Right kidney (tissue), 1 donor: ENCODE measurements at regions not wholly inside any gene's neighbourhood (a gene's known extent, or its start where the extent isn't known, plus 50 kb on each side); places are given as distances from the start of the nearest gene placed in this dataset.

Experiments used
- DNase-seq: peaks from one replicate; pipeline ENCODE4 v3.0.0-alpha.2; 2016

DNA sequence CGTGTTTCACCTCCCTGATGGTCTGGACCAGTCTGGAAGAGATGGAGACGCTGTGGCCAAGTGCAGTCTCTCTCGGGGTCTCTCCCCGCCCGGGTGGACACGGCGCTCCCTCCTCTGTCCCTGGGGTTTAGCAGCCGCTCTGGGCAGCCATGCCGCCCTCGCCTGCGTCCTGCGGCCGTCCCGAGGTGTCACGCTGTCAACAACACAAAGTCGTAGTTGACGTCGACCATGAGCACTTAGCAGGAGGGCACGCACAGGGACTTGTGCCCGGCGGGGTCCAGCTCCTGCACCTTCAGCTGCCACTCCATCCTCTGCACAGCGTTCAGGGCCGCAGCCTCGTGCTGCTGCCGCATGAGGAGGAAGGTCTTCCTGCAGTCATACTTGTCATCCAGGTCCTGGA lies 368.9 kb downstream of the CDH9 start:
- DNase-seq: no peak

DNA sequence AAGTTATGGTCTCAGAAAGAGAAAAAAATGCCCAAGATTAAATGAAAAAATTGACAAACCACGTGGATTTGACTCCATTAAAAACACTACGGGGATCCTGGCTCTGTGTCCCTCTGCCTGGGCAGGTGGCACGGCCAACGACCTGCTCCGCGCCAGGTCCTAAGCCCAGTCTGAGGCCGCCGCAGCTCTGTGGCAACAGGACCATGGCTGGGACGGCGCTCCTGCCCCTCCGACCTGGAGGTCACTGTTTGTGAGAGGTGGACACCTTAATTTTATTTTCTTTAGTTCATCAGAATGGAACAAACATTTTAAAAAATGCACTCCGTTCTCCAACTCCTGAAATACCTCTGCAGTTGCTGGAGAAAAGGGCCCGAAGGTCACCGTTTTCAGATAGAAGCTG lies 369.4 kb downstream of the CDH9 start:
- no peak for DNase-seq

DNA sequence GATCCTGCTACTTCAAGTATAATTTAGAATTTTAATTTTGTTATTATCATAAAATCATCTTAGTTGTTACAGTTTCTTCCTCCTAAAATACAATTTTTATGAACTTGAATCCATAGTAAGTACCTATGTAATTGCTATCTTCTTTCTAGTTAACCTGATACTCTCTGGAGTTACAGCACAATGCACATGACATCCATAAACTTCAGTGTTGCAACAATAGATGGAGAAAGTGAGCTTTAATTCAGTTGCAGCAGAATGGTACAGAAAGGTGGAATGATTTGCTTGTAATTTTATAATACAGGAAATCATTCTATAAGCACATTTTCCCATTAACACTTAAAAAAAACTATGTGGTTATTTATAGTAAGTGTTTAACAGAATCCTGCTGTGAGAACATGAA lies 372.0 kb downstream of the CDH9 start:
- no peak for DNase-seq

DNA sequence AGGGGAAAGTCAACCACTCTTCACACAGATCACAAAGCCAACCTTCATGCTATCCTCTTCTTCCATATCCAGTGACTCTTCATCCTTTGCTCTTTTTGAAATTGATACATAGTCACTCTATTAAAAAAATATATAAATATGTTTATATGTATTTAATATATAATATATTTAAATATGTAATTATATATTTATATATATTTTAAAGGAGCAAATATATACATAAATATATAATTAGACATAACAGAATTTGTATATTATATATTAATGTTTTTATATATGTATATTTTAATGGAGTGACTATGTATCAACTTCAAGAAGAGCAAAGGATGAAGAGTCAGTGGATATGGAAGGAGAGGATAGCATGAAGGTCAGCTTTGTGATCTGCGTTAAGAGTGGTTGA lies 374.9 kb downstream of the CDH9 start:
- DNase-seq: no peak

DNA sequence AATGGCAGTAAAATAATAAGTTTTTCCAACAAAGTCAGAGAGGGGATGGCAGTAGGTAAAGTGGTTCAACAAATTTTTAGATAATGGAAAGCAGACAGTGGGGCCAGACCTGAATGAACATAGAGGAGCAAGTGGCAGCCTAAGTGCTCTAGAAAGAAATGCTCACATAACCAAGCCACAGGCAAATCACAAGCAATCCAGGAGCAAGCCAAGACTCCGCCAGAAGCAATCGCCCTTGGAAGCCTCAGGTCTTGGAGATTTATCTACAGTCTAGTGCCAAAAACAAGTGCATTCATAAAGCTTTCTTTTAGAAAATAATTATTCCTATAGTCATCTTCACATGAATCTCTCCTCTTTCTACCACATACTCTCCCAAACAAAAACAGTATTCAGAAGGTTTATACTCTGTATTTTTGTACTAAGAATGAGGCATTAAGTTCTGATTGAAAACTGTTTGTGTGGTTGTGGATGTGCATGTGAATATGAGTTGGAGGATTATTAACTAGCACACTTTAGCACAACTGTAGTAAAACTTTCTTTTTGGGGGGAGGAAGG lies 375.5 kb downstream of the CDH9 start:
- no peak for DNase-seq

DNA sequence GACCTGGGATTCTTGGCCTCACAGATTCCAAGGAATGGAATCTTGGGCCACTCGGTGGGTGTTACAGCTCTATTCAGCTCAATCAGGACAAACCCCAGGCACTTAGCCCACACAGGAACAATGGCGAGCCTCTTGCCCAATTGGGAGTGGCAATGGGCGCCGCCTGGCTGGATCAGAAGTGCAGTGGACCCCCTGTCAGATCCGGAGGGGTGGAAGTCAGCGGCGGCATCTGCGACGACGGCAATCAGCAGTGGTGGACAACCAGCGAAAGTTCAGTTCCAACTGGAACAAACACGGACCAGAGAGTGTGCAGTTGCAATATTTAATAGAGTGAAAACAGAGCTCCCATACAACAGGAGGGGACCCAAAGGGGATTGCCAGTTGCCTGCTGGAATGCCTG lies 378.3 kb downstream of the CDH9 start:
- DNase-seq: no peak

DNA sequence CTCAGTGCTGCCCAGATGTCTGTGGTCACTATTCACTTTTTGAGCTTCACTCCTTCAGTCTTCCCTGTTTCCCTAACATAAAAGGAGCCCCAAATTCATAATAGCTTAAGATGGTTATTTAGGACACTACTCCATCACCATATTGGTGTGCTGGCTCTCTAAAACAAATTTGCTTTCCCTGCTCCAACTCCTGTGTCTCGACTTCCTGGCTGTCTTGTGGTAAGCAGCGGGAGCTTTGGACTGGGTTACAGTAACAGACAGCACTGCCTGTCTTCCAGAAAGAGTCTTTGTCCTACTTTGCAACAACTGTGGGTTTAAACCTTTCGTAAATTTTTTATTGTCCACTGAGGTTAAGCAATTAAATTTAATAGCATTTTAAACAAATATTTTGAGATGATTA lies 389.4 kb downstream of the CDH9 start:
- DNase-seq: no peak

DNA sequence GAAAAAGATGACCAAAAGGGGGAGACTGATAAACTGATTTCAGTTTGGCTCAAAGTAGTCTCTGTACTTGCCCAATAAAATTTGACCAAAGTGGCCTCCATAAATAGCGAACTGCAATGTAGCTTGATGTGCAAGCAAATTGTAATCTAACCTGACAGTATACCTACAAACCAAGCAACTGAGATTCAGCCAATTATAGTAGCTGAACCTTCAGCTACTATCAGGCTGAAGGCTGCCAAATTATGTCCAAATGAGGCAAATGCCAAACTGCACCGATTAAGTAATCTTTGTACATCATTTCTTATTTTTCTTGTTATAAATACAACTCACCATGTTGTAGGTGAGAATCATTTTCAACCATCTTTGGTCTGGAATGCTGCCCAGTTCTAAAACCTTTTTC lies 390.6 kb downstream of the CDH9 start:
- no peak for DNase-seq

DNA sequence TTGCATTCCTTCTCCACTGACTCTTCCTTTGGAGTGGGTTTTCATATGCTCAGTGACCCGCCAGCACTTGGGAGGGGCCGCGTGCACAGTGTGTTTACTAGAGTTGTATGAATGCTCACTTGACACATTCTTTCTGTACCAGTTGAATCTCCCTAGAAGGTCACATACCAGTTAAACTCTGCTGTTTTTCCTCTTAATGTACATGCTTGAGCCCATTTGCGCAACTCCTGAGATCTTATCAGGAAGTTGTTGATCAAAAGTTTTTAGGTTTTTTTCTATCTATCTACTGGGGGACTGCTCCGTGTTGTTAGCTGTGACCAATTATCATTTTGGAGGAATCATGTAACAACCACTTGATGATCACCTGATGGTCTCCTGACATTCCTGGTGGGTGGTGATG lies 392.7 kb downstream of the CDH9 start:
- DNase-seq: no peak

DNA sequence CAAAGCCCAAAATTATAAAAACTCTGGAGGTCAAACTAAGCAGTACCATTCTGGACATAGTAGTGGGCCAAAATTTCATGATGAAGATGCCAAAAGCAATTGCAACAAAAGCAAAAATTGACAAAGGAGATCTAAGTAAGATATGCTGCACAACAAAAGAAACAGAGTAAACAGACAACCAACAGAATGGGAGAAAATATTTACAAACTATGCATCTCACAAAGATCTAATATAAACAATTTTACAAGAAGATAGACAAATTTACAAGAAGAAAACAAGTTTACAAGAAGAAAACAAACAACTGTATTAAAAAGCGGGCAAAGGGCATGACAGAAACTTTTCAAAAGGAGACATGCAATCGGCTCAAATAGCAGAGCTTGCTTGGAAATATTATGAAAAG lies 396.9 kb downstream of the CDH9 start:
- DNase-seq: no peak

DNA sequence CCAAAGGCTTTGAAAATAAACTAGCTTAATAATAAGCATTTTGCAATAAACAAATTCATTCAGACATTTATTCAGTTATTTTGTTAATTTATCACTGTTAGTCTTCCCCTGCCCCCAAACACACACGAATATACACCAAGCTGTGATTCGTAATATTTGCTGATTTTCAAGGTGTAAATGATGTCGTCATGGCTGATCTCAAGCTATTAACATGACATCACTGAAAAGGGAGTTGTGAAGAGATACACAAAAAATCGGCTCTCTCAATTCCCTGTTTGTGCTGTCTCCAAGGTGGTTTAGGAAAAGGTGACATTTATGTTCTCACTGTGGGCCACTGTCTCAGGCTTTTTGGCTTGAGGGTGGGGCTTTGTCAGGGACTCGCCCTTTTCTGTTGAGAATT lies 413.3 kb downstream of the CDH9 start:
- DNase-seq: no peak

DNA sequence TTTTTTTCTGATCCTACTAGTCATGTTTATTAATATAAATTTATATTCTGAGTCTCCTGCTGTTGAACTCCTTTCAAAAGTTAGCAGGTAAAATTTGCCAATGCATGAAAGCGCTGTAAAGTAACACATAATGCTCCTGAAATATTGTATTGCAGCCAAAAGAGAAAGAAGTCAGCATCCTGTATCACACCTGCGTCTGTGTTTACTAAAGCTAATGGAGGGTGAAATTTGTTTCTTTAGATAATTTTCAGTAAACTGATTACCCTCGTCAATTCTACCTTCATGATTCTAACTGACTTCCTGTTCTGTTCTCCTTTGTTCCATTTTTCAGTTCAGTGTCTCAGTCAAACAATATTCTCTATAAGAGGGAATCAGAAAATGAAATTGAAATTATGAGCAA lies 415.4 kb downstream of the CDH9 start:
- DNase-seq: no peak

DNA sequence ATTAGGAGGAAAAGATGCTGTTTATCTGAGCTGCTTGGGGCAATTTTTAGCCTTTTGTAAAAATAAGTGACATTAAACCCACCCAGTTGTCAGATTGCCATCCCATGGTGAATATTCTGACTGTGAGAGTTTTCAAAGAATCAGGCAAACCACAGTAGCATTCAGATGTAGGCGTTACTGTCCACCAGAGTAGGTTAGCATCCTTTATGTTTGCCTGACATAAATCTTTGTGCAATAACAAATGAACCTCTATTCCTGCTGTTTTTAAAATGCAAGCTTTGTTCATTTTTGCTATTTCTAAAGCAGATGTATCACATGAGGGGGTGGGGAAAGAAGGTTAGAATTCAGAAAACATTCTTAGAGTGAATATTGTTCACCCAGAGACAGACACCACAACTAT lies 427.8 kb downstream of the CDH9 start:
- no peak for DNase-seq

DNA sequence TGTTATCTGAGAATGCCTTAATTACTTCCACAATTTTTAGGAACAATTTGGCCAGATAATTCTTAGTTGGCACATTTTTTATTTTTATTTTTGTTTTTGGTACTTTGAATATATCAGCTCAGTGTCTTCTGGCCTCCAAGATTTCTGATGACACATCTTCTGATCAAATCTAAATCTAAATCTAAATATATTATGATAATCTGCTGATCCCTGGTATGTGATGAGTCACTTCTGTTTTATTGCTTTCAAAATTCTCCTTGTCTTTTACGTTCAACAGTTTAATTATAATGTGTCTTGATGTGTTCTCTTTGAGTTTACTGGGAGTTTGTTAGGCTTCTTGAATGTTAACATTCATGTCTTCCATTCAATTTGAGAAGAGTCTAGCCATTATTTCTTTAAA lies 436.8 kb downstream of the CDH9 start:
- DNase-seq: no peak

DNA sequence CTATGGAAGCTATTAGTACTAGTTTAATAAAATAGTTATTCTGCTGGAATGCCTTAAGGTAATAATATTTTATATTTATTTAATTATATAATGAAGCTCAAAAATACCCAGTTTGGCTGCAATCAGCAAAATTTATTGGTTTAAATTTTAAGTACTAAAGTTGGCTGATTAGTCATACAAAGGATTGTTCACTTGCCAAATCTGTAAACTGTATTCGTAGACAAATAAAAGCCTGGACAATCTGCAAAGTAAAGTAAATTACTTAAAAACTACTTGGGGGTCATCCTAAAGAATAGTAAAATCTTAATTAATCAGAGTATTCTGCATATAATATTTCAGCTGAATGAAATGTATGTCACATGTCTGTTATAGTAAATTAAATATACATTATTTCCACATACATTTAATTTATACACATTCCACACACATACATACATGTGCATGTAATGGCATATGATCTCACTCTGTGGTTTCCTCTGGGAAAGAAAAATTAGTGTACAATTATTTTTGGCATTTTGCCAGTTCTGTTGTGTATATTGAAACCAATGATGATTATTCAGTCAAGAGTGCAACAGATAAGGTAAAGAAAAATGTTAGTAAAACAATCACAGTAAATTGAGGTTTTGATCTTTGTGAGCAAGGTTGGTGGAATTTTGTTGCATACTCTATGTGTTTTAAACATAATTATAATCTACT lies 455.9 kb downstream of the CDH9 start:
- no peak for DNase-seq

DNA sequence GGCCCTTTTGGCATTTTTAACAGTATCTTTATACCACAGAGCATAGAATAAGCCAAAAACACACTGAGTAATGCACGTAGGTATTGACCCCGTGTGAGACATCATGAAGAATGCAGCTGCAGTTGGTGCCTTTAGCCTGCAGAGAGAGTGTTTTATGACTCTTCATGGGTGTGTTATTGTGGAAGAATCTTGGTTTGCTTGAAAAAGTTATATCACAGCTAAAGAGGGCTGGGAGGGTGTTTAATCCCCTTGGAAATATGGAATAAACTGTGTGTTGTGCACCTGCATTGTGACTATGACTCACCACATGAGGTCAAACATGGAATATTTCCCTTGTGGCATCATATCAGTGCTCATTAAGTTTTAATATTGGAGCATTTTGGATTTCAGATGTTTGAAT lies 458.7 kb downstream of the CDH9 start:
- DNase-seq: no peak

DNA sequence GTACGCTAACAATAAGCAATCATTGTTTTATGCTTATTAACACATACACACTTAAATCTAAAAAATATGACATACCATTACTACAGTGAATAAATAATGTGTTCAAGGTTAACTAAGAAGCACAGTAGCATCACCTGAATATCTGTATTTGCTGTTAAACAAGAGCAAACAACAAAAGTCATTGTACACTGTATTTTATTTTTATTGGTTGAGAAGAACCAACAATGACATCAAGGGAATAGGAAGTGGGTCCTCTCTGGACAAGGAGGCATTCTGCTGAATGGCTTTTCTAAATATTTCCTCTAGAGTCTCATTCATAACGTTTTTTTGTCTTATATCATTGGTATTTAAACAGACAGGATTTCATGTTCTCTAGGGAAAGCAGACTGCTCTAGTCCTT lies 460.4 kb downstream of the CDH9 start:
- DNase-seq: no peak

DNA sequence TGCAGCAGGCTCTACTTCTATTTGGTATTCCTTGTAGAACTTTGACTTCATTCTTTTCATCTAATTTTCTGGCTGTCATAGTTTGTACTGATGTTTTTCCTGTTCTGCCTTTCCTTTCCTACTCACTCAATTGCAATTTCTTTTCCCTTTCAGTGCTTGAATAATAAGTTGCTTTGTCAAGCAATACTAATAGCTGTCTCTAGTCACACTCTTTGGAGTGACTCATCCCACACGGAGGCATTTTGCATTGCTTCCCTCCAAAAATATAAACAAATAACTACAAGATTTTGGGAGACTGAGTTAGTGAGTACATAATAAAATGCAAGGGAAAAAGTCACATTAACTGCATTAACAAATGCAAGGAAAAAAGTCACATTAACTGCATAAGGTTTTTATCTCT lies 465.9 kb downstream of the CDH9 start:
- no peak for DNase-seq

DNA sequence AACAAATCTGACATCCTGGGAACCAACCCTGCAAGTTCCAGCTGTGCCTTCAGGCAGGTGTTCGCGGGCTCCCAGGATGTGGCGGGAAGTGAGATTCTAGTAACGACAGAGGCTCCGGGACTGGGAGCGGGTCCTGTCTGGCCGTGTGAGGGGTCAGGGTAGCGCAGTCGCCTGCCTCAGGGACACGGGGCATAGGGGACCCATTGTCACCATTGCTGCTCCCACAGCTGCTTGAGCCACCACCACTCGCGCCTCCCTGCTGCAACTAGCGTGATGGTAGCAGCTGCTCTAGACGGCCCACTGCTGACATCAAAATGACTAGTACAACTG lies 468.5 kb downstream of the CDH9 start:
- DNase-seq: no peak

DNA sequence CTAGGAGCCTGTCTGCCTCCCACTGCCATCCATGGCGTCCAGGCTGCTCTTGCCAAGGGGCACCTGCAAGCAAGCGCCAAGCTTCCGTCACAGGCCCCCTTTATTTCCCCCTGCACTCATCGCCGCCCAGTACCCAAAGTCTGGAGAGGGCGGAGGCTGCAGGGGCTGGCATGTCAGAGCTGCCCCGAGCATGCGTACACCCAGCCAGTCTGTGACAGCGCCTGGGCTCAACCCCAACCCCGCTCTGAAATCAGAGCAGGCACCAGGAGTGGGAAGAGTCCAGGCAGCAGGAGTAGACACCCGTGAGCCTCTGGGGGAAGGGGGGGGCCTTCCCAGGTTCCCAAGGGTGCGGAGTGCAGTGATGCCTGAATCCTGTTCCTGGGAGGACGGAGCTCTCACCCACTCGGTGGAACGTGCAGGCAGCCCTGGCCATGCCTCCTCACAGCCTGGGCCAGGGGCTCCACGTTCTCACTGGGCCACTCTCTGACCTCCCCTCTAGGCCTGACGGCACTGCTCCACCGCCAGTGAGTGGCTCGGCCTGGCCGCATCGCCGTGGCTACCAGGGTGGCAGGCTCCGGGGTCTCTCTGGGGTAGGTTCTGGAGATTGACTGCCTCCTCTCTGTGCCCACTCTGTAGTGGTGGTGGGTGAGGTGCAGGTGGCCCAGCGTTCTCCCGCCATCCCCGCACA lies 469.0 kb downstream of the CDH9 start:
- no peak for DNase-seq

DNA sequence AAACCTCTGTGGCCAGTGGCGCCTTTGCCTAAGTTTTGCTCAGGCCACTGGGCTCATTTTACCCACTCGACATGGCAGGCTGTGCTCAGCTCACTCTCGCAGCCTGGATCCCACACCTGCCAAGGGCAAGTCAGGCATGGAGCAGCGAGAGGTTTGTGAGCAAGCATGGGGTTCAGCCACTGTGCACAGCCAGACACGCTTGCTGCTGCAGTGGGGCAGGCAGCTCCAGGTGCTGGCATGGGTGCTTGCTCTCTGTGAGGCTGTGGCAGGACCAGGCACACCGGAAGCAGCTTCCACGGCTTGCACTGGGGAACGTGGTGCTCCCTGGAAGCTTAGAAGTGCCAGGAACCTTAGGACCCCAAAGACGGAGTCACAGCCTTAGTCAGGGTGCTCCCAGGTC lies 470.1 kb downstream of the CDH9 start:
- no peak for DNase-seq

DNA sequence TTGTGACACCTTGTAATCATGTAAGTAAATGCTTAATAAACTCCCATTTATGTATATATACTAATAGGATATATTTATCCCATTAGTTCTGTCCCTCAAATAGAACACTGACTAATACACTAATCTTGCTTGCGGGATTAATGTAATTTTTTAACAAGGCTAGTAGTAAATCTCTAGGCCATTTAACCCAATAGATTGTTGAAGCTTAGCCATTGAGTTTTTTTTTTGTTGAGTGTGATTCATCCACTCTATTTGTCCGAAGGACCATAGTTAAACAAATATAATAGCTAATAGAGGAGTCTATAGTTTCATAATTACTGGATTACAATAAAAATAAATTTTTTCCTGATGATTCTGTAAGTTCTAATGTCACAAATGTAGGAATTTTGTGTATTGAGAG lies 474.4 kb downstream of the CDH9 start:
- DNase-seq: no peak

DNA sequence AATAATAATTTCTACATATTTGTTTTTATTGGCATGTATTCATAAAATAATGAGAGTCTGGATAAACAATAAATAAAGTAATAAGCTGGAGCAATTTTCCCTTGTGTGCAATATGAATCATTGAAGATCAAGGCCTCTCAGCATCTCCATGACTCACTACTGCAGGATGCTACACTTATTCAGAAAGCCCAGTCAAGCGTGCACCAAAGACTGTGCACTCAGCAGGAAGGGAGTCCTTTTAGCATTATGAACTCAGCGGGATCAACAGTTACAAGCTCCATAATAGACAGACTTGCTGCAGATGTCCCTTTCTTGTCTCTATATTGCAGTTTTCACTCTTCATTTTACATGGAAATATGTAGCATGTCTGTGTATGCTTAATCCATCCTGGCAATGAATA lies 485.3 kb downstream of the CDH9 start:
- no peak for DNase-seq

DNA sequence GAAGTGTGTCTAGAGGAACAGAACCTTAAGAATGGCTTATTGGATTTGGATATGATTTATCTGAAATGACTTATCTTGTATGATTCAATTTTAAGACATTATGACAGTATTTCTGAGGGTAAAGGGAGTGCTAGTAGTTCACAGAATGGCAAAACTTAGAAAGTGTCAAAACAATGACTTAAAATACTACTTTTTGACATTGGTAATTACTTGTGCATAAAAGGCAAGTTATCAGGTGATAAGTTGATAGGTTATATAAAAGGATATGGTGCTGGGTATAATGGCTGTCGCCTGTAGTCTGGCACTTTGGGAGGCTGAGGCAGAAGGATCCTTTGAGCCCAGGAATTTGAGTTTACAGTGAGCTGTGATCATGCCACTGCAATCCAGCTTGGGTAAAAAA lies 494.4 kb downstream of the CDH9 start:
- no peak for DNase-seq

DNA sequence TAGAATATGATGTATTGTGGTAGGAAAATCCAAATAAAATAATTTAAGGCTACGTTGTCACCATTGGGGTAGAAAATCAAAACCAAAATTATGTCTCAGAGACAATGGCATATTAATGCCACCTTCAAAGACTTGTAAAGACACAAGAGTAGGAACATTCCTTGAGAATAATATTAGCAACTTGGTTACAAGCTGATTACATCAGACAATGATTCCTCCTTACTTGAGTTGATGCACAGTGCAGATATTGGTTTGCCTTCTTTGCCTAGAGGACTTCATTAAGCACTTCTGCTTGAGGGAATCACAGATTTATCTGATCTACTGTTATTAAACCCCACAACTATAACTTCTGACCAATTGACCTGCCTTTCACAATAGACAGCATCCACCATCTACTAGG lies 500.2 kb downstream of the CDH9 start:
- no peak for DNase-seq
